ENCODE measurements at regions not wholly inside any gene's neighbourhood (a gene's known extent, or its start where the extent isn't known, plus 50 kb on each side); places are given as distances from the start of the nearest gene placed in this dataset.
"Not testable (repeated sequence)": the region's sequence is repeated elsewhere in the genome, so short reads cannot be mapped to it uniquely, and the experiment has no call there.

DNA sequence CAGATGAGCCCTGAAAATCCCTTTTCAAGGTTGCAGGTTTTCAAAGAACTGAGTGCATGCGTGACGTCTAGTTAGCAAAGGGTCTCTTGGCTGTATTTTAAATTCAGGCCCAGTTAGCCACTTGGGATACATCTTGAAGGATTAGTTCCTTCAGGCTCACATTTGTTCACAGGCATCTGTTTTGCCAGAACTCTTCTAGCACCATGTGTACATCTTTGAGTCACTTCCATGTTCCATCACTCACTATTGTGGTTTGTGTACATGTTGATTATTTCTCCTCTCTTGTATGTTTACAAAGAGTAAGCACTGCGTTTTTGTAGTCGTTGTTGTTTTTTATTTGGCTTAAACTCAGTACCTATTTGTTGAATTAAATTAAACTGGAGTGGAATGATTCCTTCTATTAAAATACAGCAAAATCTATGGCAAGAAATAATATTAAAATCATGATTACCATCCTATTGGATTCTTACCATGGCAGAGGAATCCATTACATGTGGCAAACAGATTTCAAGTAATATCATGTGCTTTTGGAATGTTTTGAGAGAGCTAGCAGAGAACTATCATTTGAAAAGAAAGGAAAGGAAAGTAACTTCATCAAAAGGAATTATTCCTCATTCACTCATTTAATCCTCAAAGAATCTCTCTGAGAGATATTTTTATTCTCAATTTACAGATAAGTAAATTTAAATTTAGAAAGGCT lies 438.9 kb upstream of the FAR2 start:
- Histone ChIP-seq H3K9me3 (ENCODE audit: control insufficient read depth in 5 of 5, low read length in 5 of 5) (peaks cover 0 to 2% (median 0%) of the 10 kb centered on the region in 5 donors), H3K27me3 (ENCODE audit: control insufficient read depth in 5 of 5, insufficient read depth in 4 of 5, low read length in 5 of 5) (no peaks in the 10 kb centered on the region), H3K27ac (ENCODE audit: low read depth, low read length) (no peak overlapping the region), H3K36me3 (ENCODE audit: control insufficient read depth in 5 of 5, insufficient read depth in 5 of 5, low read length in 5 of 5) (no peaks in the 10 kb centered on the region), H3K9ac (ENCODE audit: low read length in 5 of 5) (no peak overlapping the region), H3K4me3 (ENCODE audit: low read depth in 1 of 5, low read length in 5 of 5) (no peak overlapping the region), H3K4me1 (ENCODE audit: control insufficient read depth in 5 of 5, insufficient read depth in 5 of 5, low read length in 5 of 5) (peaks cover 0 to 9% (median 0%) of the 10 kb centered on the region in 5 donors)

DNA sequence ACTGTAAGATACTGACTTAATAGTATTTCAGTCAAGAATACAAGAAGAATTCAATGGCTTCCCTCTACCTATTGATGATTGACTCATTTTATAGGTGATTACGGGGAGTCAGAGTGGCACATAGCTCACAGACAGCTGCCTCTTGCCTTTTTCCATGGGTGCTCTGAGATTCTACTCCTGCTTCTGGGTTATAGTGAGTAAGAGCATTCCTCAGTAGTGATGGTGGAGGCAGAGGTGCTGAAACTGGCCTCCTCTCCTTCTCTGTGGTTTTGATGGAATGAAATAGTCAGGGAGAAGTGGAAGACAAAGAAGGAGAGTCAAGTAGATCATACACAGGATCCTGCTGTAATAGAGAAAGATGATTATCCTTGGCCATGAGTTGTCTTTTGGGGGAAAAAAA lies 438.2 kb upstream of the FAR2 start:
- H3K27ac ChIP-seq (ENCODE audit: low read depth, low read length): no peak overlapping the region
- H3K9ac ChIP-seq (ENCODE audit: low read length in 5 of 5): no peak overlapping the region

DNA sequence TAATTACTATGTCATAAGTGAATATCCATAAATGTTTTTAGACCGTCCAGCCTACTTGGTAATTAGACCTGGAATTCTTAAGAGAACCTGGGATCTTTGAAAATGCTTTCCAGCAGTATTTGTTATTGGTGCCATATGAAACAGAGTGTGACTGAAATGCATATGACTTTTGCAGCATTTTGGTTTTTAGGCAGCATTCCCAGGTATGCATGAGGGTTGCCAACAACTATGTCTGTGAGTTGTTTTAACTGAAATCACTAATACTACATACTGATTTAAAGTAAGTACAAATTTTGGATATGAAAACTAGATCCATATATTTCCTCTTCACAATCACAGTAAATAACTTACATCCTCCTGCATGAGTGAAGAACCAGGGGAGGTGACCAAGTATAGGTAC lies 437.7 kb upstream of the FAR2 start:
- no peaks in the 10 kb centered on the region for H3K27me3 ChIP-seq (ENCODE audit: control insufficient read depth in 5 of 5, insufficient read depth in 4 of 5, low read length in 5 of 5)
- H3K4me1 ChIP-seq (ENCODE audit: control insufficient read depth in 5 of 5, insufficient read depth in 5 of 5, low read length in 5 of 5): peaks cover 0 to 9% (median 0%) of the 10 kb centered on the region in 5 donors
- no peaks in the 10 kb centered on the region for H3K36me3 ChIP-seq (ENCODE audit: control insufficient read depth in 5 of 5, insufficient read depth in 5 of 5, low read length in 5 of 5)
- no peak overlapping the region for H3K27ac ChIP-seq (ENCODE audit: low read depth, low read length)
- no peak overlapping the region for H3K4me3 ChIP-seq (ENCODE audit: low read depth in 1 of 5, low read length in 5 of 5)
- H3K9me3 ChIP-seq (ENCODE audit: control insufficient read depth in 5 of 5, low read length in 5 of 5): peaks cover 0 to 2% (median 0%) of the 10 kb centered on the region in 5 donors
- H3K9ac ChIP-seq (ENCODE audit: low read length in 5 of 5): no peak overlapping the region

More for the DNA sequence above, 438.2 kb upstream of the FAR2 start:
- H3K9me3 ChIP-seq (ENCODE audit: control insufficient read depth in 5 of 5, low read length in 5 of 5): peaks cover 0 to 2% (median 0%) of the 10 kb centered on the region in 5 donors
- no peak overlapping the region for H3K4me3 ChIP-seq (ENCODE audit: low read depth in 1 of 5, low read length in 5 of 5)
- peaks cover 0 to 9% (median 0%) of the 10 kb centered on the region in 5 donors for H3K4me1 ChIP-seq (ENCODE audit: control insufficient read depth in 5 of 5, insufficient read depth in 5 of 5, low read length in 5 of 5)
- no peaks in the 10 kb centered on the region for H3K27me3 ChIP-seq (ENCODE audit: control insufficient read depth in 5 of 5, insufficient read depth in 4 of 5, low read length in 5 of 5)
- no peaks in the 10 kb centered on the region for H3K36me3 ChIP-seq (ENCODE audit: control insufficient read depth in 5 of 5, insufficient read depth in 5 of 5, low read length in 5 of 5)

GRCh38 chr12:28742791-28743190 lies 406.3 kb upstream of the FAR2 start:
- no peak overlapping the region for H3K27ac ChIP-seq (ENCODE audit: low read depth, low read length)
- peaks cover 0 to 8% (median 0%) of the 10 kb centered on the region in 5 donors for H3K9me3 ChIP-seq (ENCODE audit: control insufficient read depth in 5 of 5, low read length in 5 of 5)
- no peaks in the 10 kb centered on the region for H3K4me1 ChIP-seq (ENCODE audit: control insufficient read depth in 5 of 5, insufficient read depth in 5 of 5, low read length in 5 of 5)
- H3K4me3 ChIP-seq (ENCODE audit: low read depth in 1 of 5, low read length in 5 of 5): no peak overlapping the region
- H3K36me3 ChIP-seq (ENCODE audit: control insufficient read depth in 5 of 5, insufficient read depth in 5 of 5, low read length in 5 of 5): no peaks in the 10 kb centered on the region
- H3K27me3 ChIP-seq (ENCODE audit: control insufficient read depth in 5 of 5, insufficient read depth in 4 of 5, low read length in 5 of 5): no peaks in the 10 kb centered on the region
- no peak overlapping the region for H3K9ac ChIP-seq (ENCODE audit: low read length in 5 of 5)

DNA sequence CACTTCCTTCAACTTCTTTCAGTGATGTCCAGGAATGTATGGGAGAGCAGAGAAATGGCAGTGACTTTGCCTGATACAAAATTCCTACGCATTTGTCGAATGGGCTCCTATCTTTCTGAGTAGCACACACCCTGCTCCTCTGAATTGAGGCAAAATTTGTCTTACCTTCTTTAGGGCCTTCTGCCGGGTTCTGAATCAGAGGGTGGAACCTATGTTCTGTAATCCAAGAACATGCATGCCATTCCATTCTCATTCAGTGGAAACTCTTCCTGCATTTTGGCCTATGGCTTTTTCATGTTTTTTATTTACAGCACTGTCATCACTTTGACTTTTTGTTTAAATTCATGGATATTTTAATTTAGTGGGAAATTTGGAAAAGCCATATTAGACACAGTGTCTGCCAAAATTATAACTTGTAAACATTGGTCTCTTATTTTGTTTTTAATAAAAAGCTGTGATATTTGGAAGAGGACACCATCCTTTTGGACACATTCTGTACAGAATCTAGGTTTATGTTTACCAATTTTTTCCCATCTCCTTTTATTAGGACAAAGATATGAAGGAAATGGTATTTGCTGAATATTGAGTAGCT lies 402.2 kb upstream of the FAR2 start:
- H3K4me3 ChIP-seq (ENCODE audit: low read depth in 1 of 5, low read length in 5 of 5): no peak overlapping the region
- no peaks in the 10 kb centered on the region for H3K9me3 ChIP-seq (ENCODE audit: control insufficient read depth in 5 of 5, low read length in 5 of 5)
- H3K27ac ChIP-seq (ENCODE audit: low read depth, low read length): no peak overlapping the region
- H3K4me1 ChIP-seq (ENCODE audit: control insufficient read depth in 5 of 5, insufficient read depth in 5 of 5, low read length in 5 of 5): no peaks in the 10 kb centered on the region
- H3K27me3 ChIP-seq (ENCODE audit: control insufficient read depth in 5 of 5, insufficient read depth in 4 of 5, low read length in 5 of 5): no peaks in the 10 kb centered on the region
- no peaks in the 10 kb centered on the region for H3K36me3 ChIP-seq (ENCODE audit: control insufficient read depth in 5 of 5, insufficient read depth in 5 of 5, low read length in 5 of 5)
- H3K9ac ChIP-seq (ENCODE audit: low read length in 5 of 5): no peak overlapping the region

DNA sequence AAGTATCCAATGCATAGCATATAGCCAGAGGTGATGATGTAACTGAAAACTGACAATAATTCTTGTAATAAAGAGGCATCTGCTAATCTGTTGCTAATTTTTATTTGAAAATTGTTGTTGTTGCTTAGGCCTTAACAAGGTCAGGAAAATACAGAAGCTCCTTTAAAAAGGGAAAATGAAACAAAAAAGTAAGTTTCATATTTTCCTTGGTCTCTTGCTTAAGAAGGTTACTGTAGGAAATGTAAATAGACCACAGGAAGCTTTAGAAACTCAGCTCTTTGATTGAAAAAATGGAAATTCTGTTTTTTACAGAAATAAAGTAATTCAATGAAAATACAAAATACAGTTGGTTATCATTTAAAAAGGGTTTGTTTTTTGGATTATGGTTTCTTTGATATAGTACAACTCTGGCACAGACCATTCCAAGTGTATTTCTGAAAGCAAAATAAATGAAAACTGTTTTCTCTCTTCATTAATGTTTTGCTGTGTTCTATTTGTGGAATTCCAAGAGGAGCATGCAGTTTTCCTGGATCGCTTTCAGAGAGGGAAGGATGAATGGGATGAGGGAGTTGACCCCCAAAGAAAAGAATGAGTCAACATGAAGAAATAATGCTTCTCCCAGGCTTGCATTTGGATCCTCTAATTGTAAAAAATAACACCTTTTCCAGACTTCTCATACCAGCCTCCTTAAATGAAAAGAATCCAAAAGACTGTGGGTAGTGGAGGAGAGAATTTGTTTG lies 398.0 kb upstream of the FAR2 start:
- no peak overlapping the region for H3K9ac ChIP-seq (ENCODE audit: low read length in 5 of 5)

DNA sequence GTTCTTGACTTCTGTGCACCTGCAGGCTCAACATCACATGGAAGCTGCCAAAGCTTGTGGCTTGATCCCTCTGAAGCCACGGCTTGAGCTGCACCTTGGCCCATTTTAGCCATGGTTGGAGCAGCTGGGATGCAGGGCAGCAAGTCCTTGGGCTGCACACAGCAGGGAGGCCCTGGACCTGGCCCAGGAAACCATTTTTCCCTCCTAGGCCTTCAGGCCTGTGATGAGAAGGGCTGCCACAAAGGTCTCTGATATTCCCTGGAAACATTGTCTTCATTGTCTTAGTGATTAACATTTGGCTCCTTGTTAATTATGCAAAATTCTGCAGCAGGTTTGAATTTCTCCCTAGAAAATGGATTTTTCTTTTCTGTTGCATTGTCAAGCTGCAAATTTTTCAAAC lies 394.1 kb upstream of the FAR2 start:
- Histone ChIP-seq H3K4me1 (ENCODE audit: control insufficient read depth in 5 of 5, insufficient read depth in 5 of 5, low read length in 5 of 5) (no peaks in the 10 kb centered on the region), H3K36me3 (ENCODE audit: control insufficient read depth in 5 of 5, insufficient read depth in 5 of 5, low read length in 5 of 5) (no peaks in the 10 kb centered on the region), H3K27ac (ENCODE audit: low read depth, low read length) (no peak overlapping the region), H3K9me3 (ENCODE audit: control insufficient read depth in 5 of 5, low read length in 5 of 5) (peaks cover 0 to 4% (median 0%) of the 10 kb centered on the region in 5 donors), H3K9ac (ENCODE audit: low read length in 5 of 5) (no peak overlapping the region), H3K27me3 (ENCODE audit: control insufficient read depth in 5 of 5, insufficient read depth in 4 of 5, low read length in 5 of 5) (no peaks in the 10 kb centered on the region), H3K4me3 (ENCODE audit: low read depth in 1 of 5, low read length in 5 of 5) (no peak overlapping the region)

More for the DNA sequence above, 398.0 kb upstream of the FAR2 start:
- Histone ChIP-seq H3K27me3 (ENCODE audit: control insufficient read depth in 5 of 5, insufficient read depth in 4 of 5, low read length in 5 of 5) (no peaks in the 10 kb centered on the region), H3K4me3 (ENCODE audit: low read depth in 1 of 5, low read length in 5 of 5) (no peak overlapping the region), H3K36me3 (ENCODE audit: control insufficient read depth in 5 of 5, insufficient read depth in 5 of 5, low read length in 5 of 5) (no peaks in the 10 kb centered on the region), H3K9me3 (ENCODE audit: control insufficient read depth in 5 of 5, low read length in 5 of 5) (peaks cover 0 to 4% (median 0%) of the 10 kb centered on the region in 5 donors), H3K4me1 (ENCODE audit: control insufficient read depth in 5 of 5, insufficient read depth in 5 of 5, low read length in 5 of 5) (no peaks in the 10 kb centered on the region), H3K27ac (ENCODE audit: low read depth, low read length) (no peak overlapping the region)

DNA sequence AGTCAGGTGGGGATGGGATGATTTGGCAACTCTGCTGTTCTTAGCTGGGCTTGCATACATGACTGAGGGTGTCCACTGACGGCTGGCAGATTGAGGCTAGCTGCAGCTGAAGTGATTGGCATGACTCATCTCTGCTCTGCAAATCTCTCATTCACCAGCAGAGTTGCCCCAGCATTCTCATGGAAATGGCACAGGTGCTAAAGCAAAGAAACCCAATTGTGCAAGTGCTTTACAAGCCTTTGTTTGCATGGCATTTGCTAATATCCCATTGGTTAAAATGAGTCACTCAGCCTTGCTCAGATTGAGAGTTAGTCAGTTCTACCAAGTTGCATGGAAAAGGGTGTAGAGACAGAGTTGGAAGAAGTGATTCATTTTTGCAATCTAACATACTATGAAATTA lies 389.7 kb upstream of the FAR2 start:
- no peak overlapping the region for H3K27ac ChIP-seq (ENCODE audit: low read depth, low read length)
- no peaks in the 10 kb centered on the region for H3K27me3 ChIP-seq (ENCODE audit: control insufficient read depth in 5 of 5, insufficient read depth in 4 of 5, low read length in 5 of 5)
- no peak overlapping the region for H3K9ac ChIP-seq (ENCODE audit: low read length in 5 of 5)
- H3K9me3 ChIP-seq (ENCODE audit: control insufficient read depth in 5 of 5, low read length in 5 of 5): peaks cover 0 to 4% (median 0%) of the 10 kb centered on the region in 5 donors
- H3K36me3 ChIP-seq (ENCODE audit: control insufficient read depth in 5 of 5, insufficient read depth in 5 of 5, low read length in 5 of 5): no peaks in the 10 kb centered on the region
- H3K4me3 ChIP-seq (ENCODE audit: low read depth in 1 of 5, low read length in 5 of 5): no peak overlapping the region
- no peaks in the 10 kb centered on the region for H3K4me1 ChIP-seq (ENCODE audit: control insufficient read depth in 5 of 5, insufficient read depth in 5 of 5, low read length in 5 of 5)

- not testable (repeated sequence) for H3K27me3 ChIP-seq (ENCODE audit: control insufficient read depth in 5 of 5, insufficient read depth in 4 of 5, low read length in 5 of 5); H3K4me1 ChIP-seq (ENCODE audit: control insufficient read depth in 5 of 5, insufficient read depth in 5 of 5, low read length in 5 of 5); H3K36me3 ChIP-seq (ENCODE audit: control insufficient read depth in 5 of 5, insufficient read depth in 5 of 5, low read length in 5 of 5); H3K9ac ChIP-seq (ENCODE audit: low read length in 5 of 5); H3K27ac ChIP-seq (ENCODE audit: low read depth, low read length); H3K4me3 ChIP-seq (ENCODE audit: low read depth in 1 of 5, low read length in 5 of 5); H3K9me3 ChIP-seq (ENCODE audit: control insufficient read depth in 5 of 5, low read length in 5 of 5)
These were observed 388.8 kb upstream of the FAR2 start for GRCh38 chr12:28760040-28760903.
